OCI-LY7 (cell line): ENCODE measurements at regions not wholly inside any gene's neighbourhood (a gene's known extent, or its start where the extent isn't known, plus 50 kb on each side); places are given as distances from the start of the nearest gene placed in this dataset.

ENCODE experiments used
- CTCF ChIP-seq: fragments of 200-600 bp; sonication (generic); conservative IDR thresholded peaks from 2 replicates; pipeline ENCODE4 v1.5.1; 2014; ENCODE audit warnings: mild to moderate bottlenecking, antibody characterized with exemption, low read length, moderate library complexity, mixed read lengths
- EZH2phosphoT487 ChIP-seq: fragments of 200-600 bp; sonication (generic); IDR thresholded peaks from 2 replicates; pipeline ENCODE4 v1.6.1; 2018; ENCODE audit warnings: low read depth, borderline replicate concordance, mild to moderate bottlenecking, mixed run types, antibody characterized with exemption, low read length, moderate library complexity, mixed read lengths

- TF ChIP-seq CTCF: no peak
- no peak for TF ChIP-seq EZH2phosphoT487
Measured at GRCh38 chr4:89576246-89576645, 260.7 kb downstream of the SNCA start.
